ENCODE measurements at regions not wholly inside any gene's neighbourhood (a gene's known extent, or its start where the extent isn't known, plus 50 kb on each side); places are given as distances from the start of the nearest gene placed in this dataset.

- no peak for TF ChIP-seq EZH2 (IDR thresholded peaks at IDR 0.05; ENCODE audit: insufficient read depth, poor library complexity, severe bottlenecking)
- no peak for TF ChIP-seq EZH2phosphoT487 (IDR thresholded peaks at IDR 0.05; ENCODE audit: insufficient read depth, low read depth)
Observed at GRCh38 chr4:32876546-32876945, 2156.4 kb downstream of the PCDH7 start.
